PC-3 (cell line): ENCODE measurements at regions not wholly inside any gene's neighbourhood (a gene's known extent, or its start where the extent isn't known, plus 50 kb on each side); places are given as distances from the start of the nearest gene placed in this dataset.

Experiments used
- ATAC-seq: fragments of 200-7000 bp; cut with Tn5 transposase; 2 replicates; pipeline ENCODE4 v1.9.1; 2020; ENCODE audit warnings: mild to moderate bottlenecking, moderate library complexity
- BruUV-seq: library from RNA; stranded (reverse); fragments of 400-500 nt; replicated peaks from 2 replicates; lab custom pipeline; 2021; lab: Mats Ljungman, UMichigan
- CTCF ChIA-PET: fragments of 300-600 bp; sonication (Branson Sonifier 250); formaldehyde crosslinking; loops from one replicate; lab custom pipeline; 2022; ENCODE audit warnings: antibody characterized with exemption; lab: Charles Lee
- POLR2A ChIA-PET: fragments of 300-600 bp; sonication (Branson Sonifier 250); formaldehyde crosslinking; loops from one replicate; lab custom pipeline; 2022; ENCODE audit warnings: antibody characterized with exemption; ENCODE audit not compliant: unreplicated experiment; lab: Charles Lee
- DNase-seq: peaks from one replicate; pipeline ENCODE4 v3.0.0-alpha.2; 2015
- H2AFZ ChIP-seq: fragments of 300-600 bp; sonication (generic); 2 replicates; pipeline ENCODE4 v1.6.0; 2016; ENCODE audit warnings: antibody characterized with exemption, low read length
- H3F3A ChIP-seq: fragments of 300-600 bp; sonication (generic); one replicate; pipeline ENCODE4 v1.6.0; 2017; ENCODE audit warnings: antibody characterized with exemption, low read length, control low read depth, mild to moderate bottlenecking; ENCODE audit not compliant: unreplicated experiment
- H3K27ac ChIP-seq: fragments of 300-600 bp; sonication (generic); 2 replicates; pipeline ENCODE4 v1.5.1; 2016; ENCODE audit warnings: mild to moderate bottlenecking, low read length
- H3K27me3 ChIP-seq: fragments of 300-600 bp; sonication (generic); 2 replicates; pipeline ENCODE4 v1.6.1; 2016; ENCODE audit warnings: low read length, mixed read lengths
- H3K36me3 ChIP-seq: fragments of 300-600 bp; sonication (generic); 2 replicates; pipeline ENCODE4 v1.6.1; 2016; ENCODE audit warnings: low read depth, mixed run types, low read length, mixed read lengths
- H3K4me1 ChIP-seq: fragments of 300-600 bp; sonication (generic); 2 replicates; pipeline ENCODE4 v1.5.1; 2016; ENCODE audit warnings: low read length; ENCODE audit not compliant: insufficient read depth
- H3K4me2 ChIP-seq: fragments of 300-600 bp; sonication (generic); 2 replicates; pipeline ENCODE4 v1.6.0; 2016; ENCODE audit warnings: low read length
- H3K4me3 ChIP-seq: fragments of 300-600 bp; sonication (generic); 2 replicates; pipeline ENCODE4 v1.5.1; 2016; ENCODE audit warnings: mild to moderate bottlenecking, low read length, mixed read lengths
- H3K79me2 ChIP-seq: fragments of 300-600 bp; sonication (generic); 2 replicates; pipeline ENCODE4 v1.6.1; 2017; ENCODE audit warnings: low read length, mixed read lengths
- H3K9ac ChIP-seq: fragments of 300-600 bp; sonication (generic); 2 replicates; pipeline ENCODE4 v1.6.0; 2016; ENCODE audit warnings: mild to moderate bottlenecking, low read length
- H3K9me2 ChIP-seq: fragments of 300-600 bp; sonication (generic); replicated peaks from 2 replicates; pipeline ENCODE4 v1.6.1; 2016; ENCODE audit warnings: mixed run types, low read length, mixed read lengths
- H3K9me3 ChIP-seq: fragments of 300-600 bp; sonication (generic); 2 replicates; pipeline ENCODE4 v1.6.1; 2016; ENCODE audit warnings: low read length, mixed read lengths
- H4K20me1 ChIP-seq: fragments of 300-600 bp; sonication (generic); 2 replicates; pipeline ENCODE4 v1.6.1; 2016; ENCODE audit warnings: low read length, mixed read lengths
- CTCF ChIP-seq: fragments of 300-600 bp; sonication (generic); conservative IDR thresholded peaks from 2 replicates; pipeline ENCODE4 v1.5.1; 2017; ENCODE audit warnings: antibody characterized with exemption, low read depth, mild to moderate bottlenecking, low read length
- EZH2 ChIP-seq: fragments of 300-600 bp; sonication (generic); IDR thresholded peaks from one replicate; pipeline ENCODE4 v1.6.1; 2017; ENCODE audit warnings: antibody characterized with exemption, mild to moderate bottlenecking, low read length; ENCODE audit not compliant: unreplicated experiment
- EZH2phosphoT487 ChIP-seq: fragments of 300-600 bp; sonication (generic); IDR thresholded peaks from 2 replicates; pipeline ENCODE4 v1.6.1; 2018; ENCODE audit warnings: mild to moderate bottlenecking, antibody characterized with exemption, low read length, borderline replicate concordance
- intact Hi-C: fragments of 100-400 bp; cut with micrococcal nuclease; formaldehyde crosslinking; loops from 2 replicates; pipeline ENCODE4 v1.9.0; 2023

GRCh38 chr5:17445185-17445584 is 52.8 kb upstream of the TAF11L2 start:
- 0 out of 2 replicates have a peak overlapping the region, but pooled peaks have one; percentile 2 for H2AFZ ChIP-seq
- no peaks in the 10 kb centered on the region for H3K79me2 ChIP-seq
- H3K27ac ChIP-seq, result no peak overlapping the region
- no peak overlapping the region for H3K9ac ChIP-seq
- peaks cover 14% of the 10 kb centered on the region for H3K4me1 ChIP-seq
- no peaks in the 10 kb centered on the region for H4K20me1 ChIP-seq
- no peaks in the 10 kb centered on the region for H3K27me3 ChIP-seq
- no peaks in the 10 kb centered on the region for H3K9me3 ChIP-seq
- H3K9me2 ChIP-seq, result no peaks in the 10 kb centered on the region
- ChIA-PET CTCF (no interaction called here), POLR2A (no interaction called here)
- H3K4me2 ChIP-seq, result 0 out of 2 replicates have a peak overlapping the region, but pooled peaks have one; percentile 3
- TF ChIP-seq EZH2phosphoT487, result no peak
- no peak for TF ChIP-seq CTCF
- no peak for TF ChIP-seq EZH2
- no peaks in the 10 kb centered on the region for H3F3A ChIP-seq
- peak; percentile 48 for DNase-seq
- no TSS peak for BruUV-seq
- peak; percentile 54; the same call in 1 of the 2 replicates for ATAC-seq
- intact Hi-C loops, result no loop called here
- no peaks in the 10 kb centered on the region for H3K36me3 ChIP-seq
- no peak overlapping the region for H3K4me3 ChIP-seq
